MG63 (cell line): ENCODE measurements at regions not wholly inside any gene's neighbourhood (a gene's known extent, or its start where the extent isn't known, plus 50 kb on each side); places are given as distances from the start of the nearest gene placed in this dataset.
A peak's percentile ranks its signal among the peaks of the same experiment; 100 is the strongest.
"Not testable (repeated sequence)": the region's sequence is repeated elsewhere in the genome, so short reads cannot be mapped to it uniquely, and the experiment has no call there.

Experiments used
- DNase-seq: peaks from one replicate; pipeline ENCODE4 v3.0.0-alpha.2; 2020
- H3K27me3 ChIP-seq: fragments of 250-450 bp; sonication (Bioruptor Pico); 2 replicates; pipeline ENCODE4 v1.5.1; 2020; ENCODE audit warnings: mild to moderate bottlenecking, moderate library complexity
- H3K36me3 ChIP-seq: fragments of 250-450 bp; sonication (Bioruptor Pico); 2 replicates; pipeline ENCODE4 v1.5.1; 2020; ENCODE audit warnings: mild to moderate bottlenecking, moderate library complexity
- H3K4me3 ChIP-seq: fragments of 250-450 bp; sonication (Bioruptor Pico); 2 replicates; pipeline ENCODE4 v1.5.1; 2020; ENCODE audit warnings: mild to moderate bottlenecking, moderate library complexity
- H3K9me3 ChIP-seq: fragments of 250-450 bp; sonication (Bioruptor Pico); 2 replicates; pipeline ENCODE4 v1.5.1; 2020; ENCODE audit warnings: mild to moderate bottlenecking, moderate library complexity

DNA sequence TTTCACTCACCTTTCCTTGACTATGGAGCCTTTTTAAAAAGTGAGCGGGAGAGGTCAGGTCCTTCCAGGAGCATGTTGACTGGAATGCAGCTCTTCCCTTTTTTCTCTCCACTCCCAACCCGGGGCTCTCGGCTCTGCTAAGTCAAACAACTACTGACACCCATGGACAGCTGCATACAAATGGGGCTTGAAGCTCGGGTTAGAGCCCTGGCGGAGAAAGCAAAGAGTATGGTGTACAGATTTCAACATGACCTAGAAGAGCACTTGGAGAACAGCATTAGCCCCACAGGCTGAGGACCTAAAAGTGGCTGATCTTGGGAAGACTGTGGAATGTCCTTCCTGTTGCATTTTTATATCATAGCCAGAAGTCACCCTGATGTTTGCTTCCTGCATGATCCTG is 162.0 kb upstream of the STMND1 start:
- H3K4me3 ChIP-seq: no peak overlapping the region
- no peaks in the 10 kb centered on the region for H3K27me3 ChIP-seq
- DNase-seq: no peak
- no peaks in the 10 kb centered on the region for H3K9me3 ChIP-seq
- no peaks in the 10 kb centered on the region for H3K36me3 ChIP-seq

DNA sequence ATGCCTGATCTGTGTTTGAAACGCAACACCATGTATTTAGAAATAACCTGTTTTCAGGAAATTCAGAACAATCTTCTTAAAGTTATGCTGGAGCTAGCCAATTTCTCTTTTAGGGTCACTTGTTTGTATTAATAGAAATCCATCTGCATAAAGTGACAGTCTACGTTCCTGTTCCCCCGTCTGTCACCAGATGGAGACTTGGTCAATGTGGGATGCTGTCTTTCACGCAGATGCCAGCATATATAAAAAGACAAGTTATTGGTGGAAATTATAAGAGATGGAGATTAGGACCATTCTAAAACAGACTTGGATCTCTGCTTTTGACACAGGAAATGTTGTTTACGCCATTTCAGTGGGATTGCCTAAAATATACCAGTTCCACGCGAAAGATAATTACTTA is 162.5 kb upstream of the STMND1 start:
- H3K27me3 ChIP-seq: no peaks in the 10 kb centered on the region
- H3K9me3 ChIP-seq: no peaks in the 10 kb centered on the region
- no peak for DNase-seq
- H3K36me3 ChIP-seq: no peaks in the 10 kb centered on the region
- no peak overlapping the region for H3K4me3 ChIP-seq

DNA sequence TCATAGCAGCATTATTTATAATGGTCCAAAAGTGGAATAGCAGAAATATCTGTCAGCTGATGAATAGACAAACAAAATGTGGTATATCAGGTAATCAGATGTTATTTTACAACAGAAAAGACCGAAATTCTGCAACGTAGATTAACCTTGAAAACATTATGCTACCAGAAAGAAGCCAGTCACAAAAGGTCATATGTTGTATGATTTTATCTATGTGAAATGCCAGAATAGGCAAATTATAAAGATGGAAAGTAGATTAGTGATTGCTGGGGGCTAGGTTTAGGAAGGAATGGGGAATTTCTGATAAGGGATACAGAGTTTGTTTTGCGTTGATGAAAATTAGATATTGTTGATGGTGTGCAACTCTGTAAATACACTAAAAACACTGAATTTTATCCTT is 165.0 kb upstream of the STMND1 start:
- Histone ChIP-seq H3K27me3 (no peaks in the 10 kb centered on the region), H3K36me3 (no peaks in the 10 kb centered on the region), H3K9me3 (no peaks in the 10 kb centered on the region), H3K4me3 (no peak overlapping the region)
- no peak for DNase-seq

DNA sequence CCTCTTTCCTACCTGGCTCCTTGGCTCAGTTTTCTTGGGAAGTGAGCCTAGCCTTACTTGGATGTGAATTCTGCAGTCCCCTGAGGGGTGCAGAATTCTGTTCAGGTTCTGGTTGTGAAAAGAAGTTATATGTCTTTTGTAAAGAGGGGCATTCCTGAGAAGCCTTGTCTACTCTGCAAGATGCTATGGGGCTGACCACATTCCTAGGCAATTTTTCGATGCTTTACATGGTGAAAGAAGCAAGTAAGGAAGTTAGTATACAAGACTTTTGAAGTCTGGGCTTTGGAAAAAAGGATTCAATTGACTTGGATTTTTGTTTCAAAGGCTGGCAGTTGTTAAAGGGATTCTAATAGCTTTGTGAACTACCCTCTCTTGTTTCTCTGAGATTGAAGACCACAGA is 167.9 kb upstream of the STMND1 start:
- H3K36me3 ChIP-seq: no peaks in the 10 kb centered on the region
- DNase-seq: no peak
- H3K9me3 ChIP-seq: no peaks in the 10 kb centered on the region
- H3K4me3 ChIP-seq: no peak overlapping the region
- H3K27me3 ChIP-seq: no peaks in the 10 kb centered on the region

DNA sequence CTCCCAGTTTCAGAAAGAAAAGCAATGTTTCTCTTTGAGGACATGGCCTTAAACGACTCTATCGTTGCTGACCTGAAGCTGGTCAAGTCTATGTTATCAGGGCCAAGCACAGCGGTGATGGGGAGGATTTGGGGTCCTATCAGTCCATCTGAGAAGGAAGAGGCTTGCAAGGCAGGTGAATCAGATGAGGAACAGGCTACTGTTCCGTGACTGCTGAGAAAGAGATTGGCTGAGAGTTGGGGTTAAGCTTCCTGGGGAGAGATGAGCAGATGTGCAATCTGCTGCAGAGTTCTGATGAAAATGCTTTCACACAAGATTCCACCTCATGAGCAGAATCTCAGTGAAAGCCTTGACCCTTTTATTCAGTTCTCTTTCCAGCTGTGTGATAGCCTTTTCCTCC is 168.3 kb upstream of the STMND1 start:
- Histone ChIP-seq H3K27me3 (no peaks in the 10 kb centered on the region), H3K9me3 (no peaks in the 10 kb centered on the region), H3K4me3 (no peak overlapping the region), H3K36me3 (no peaks in the 10 kb centered on the region)
- no peak for DNase-seq

DNA sequence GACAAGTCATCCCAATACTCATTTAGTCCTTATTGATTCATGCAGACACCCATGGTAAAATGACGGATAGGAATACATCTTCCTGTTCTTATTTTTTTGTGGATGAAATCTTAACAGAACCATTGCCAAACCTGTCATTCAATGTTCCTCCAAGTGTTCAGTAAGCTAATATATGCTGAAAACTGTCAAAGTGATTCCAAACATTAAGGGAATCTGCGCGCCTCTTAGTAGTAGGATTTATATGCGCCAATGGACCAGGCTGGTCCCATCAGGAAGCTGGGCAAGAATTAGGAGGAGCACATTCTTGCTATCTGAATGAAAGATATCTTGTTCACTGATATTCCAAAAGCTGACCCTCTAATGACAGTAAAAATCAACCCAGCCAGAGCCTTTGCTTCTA is 168.9 kb upstream of the STMND1 start:
- H3K4me3 ChIP-seq: no peak overlapping the region
- H3K36me3 ChIP-seq: no peaks in the 10 kb centered on the region
- DNase-seq: no peak
- H3K9me3 ChIP-seq: no peaks in the 10 kb centered on the region
- H3K27me3 ChIP-seq: no peaks in the 10 kb centered on the region

DNA sequence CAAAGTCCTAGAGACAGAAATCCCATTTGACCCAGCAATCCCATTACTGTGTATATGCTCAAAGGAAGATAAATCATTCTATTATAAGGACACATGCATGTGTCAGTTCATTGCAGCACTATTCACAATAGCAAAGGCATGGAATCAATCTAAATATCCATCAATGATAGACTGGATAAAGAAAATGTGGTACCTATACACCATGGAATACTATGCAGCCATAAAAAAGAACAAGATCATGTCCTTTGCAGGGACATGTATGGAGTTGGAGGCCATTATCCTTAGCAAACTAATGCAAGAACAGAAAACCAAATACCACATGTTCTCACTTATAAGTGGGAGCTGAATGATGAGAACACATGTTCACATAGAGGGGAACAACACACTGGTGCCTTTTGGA is 169.8 kb upstream of the ATXN1 start:
- not testable (repeated sequence) for H3K4me3 ChIP-seq, DNase-seq, H3K27me3 ChIP-seq, H3K9me3 ChIP-seq, H3K36me3 ChIP-seq

DNA sequence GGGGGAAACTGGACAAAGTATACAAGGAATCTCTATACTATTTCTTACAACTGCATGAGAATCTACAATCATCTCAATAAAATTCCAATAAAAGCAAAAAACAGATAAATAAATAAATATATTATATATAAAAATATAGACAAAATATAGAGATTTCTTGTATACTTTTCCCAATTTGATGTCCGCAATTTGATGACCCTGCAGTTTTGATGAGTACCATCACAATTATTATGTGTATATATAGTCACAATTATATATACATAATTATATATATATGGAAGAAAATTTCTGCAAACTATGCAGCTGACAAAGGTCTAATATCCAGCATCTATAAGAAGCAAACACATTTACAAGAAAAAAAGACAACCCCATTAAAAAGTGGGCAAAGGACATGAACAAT is 169.2 kb upstream of the ATXN1 start:
- no peaks in the 10 kb centered on the region for H3K36me3 ChIP-seq
- DNase-seq: no peak
- H3K9me3 ChIP-seq: no peaks in the 10 kb centered on the region
- H3K27me3 ChIP-seq: no peaks in the 10 kb centered on the region
- H3K4me3 ChIP-seq: no peak overlapping the region

DNA sequence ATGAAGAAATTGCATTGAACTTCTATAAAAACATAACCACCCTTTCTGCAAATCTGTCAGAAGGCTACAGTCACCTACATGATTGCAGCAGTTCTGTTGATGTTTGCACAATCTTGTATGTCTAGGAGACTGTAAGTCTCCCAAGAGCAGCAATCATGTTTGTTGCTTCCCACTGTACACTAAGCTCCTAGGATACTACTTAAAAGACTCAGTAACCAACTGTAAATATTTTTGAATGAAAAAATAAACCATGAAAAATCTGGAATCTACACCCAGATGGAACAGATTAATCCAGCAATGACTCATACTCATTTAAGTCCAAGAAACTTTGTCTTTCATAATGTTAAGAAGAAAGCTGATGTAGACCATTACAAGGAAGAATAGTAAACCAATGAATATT is 168.5 kb upstream of the ATXN1 start:
- Histone ChIP-seq H3K36me3 (no peaks in the 10 kb centered on the region), H3K4me3 (no peak overlapping the region), H3K27me3 (no peaks in the 10 kb centered on the region), H3K9me3 (no peaks in the 10 kb centered on the region)
- DNase-seq: peak; percentile 16

DNA sequence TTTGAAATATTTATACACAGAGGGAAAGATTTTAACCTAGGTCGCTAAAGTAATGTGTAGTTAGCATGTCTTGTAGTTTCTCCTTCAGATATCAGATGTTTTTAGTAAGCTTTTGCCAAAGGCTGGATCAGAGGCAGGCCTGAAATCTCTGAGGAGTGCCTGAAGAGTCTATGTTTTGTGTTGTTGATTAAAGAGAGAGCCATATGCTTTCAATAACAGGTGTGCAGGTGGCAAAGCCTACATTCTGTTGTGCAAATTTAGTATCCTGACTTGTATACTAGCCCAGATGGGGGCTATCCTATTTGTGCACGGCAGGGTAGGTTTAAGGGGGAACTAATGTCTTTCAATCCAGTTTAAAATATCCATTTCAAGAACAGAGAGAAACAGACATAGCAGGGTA is 167.1 kb upstream of the ATXN1 start:
- Histone ChIP-seq H3K9me3 (no peaks in the 10 kb centered on the region), H3K27me3 (no peaks in the 10 kb centered on the region), H3K36me3 (no peaks in the 10 kb centered on the region), H3K4me3 (no peak overlapping the region)
- no peak for DNase-seq

DNA sequence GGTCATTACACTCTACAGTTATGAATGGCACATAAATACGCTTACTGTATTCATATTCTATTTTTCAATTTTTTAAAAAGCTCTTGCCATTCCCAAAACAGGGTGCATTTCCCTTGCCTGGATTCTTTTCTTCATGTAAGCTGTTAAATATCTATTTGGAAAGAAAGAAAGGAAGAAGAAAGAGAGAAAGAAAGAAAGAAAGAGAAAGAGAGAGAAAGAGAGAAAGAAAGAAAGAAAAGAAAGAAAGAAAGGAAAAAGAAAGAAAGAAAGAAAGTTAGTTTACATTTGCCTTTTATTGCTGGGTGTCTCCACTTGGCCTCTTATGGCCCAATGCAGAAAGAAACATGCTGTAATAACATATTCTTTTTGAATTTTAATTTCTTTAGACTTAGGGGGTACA is 165.9 kb upstream of the ATXN1 start:
- DNase-seq: no peak
- Histone ChIP-seq H3K36me3 (no peaks in the 10 kb centered on the region), H3K27me3 (no peaks in the 10 kb centered on the region)

DNA sequence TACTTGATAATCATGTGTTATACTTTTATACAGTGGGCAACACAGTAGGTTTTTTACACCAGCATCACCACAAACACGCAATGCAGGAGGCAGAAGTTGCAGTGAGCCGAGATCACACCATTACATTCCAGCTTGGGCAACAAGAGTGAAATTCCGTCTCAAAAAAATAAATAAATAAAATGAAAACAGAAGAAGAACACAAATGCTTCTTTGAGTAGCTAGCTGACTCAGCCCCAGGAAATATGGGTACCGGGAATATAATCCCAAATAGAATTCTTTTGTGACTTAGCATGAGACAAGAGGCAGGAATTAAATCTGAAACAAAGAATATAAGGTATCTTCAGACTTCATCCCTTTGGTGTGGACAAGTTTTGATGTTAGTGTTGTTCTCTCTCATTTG is 164.2 kb upstream of the ATXN1 start:
- Histone ChIP-seq H3K27me3 (no peaks in the 10 kb centered on the region), H3K9me3 (no peaks in the 10 kb centered on the region), H3K4me3 (no peak overlapping the region), H3K36me3 (no peaks in the 10 kb centered on the region)
- no peak for DNase-seq

More for the DNA sequence above, 165.9 kb upstream of the ATXN1 start:
- Histone ChIP-seq H3K9me3 (no peaks in the 10 kb centered on the region), H3K4me3 (no peak overlapping the region)

DNA sequence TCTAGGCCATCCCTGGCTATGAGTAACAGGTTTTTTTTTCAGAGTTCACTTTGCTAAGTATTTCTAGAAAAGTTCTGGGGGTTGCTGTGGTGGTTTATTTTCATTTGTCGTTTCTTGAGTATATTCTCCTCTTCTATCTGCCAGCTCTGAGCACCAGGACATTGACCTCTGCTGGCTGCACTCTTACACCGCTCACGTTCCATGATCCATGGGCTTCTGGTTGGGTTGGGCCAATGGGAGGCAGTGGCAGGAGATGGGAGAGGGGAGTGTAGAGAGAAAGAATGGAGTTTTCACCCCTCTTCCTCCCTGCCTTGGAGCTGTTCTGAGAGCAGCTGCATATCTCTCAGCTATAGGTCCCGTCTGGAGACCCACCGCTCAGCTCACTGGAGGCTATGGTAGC is 161.0 kb upstream of the ATXN1 start:
- H3K9me3 ChIP-seq: no peaks in the 10 kb centered on the region
- no peaks in the 10 kb centered on the region for H3K27me3 ChIP-seq
- no peak overlapping the region for H3K4me3 ChIP-seq
- H3K36me3 ChIP-seq: no peaks in the 10 kb centered on the region
- no peak for DNase-seq

DNA sequence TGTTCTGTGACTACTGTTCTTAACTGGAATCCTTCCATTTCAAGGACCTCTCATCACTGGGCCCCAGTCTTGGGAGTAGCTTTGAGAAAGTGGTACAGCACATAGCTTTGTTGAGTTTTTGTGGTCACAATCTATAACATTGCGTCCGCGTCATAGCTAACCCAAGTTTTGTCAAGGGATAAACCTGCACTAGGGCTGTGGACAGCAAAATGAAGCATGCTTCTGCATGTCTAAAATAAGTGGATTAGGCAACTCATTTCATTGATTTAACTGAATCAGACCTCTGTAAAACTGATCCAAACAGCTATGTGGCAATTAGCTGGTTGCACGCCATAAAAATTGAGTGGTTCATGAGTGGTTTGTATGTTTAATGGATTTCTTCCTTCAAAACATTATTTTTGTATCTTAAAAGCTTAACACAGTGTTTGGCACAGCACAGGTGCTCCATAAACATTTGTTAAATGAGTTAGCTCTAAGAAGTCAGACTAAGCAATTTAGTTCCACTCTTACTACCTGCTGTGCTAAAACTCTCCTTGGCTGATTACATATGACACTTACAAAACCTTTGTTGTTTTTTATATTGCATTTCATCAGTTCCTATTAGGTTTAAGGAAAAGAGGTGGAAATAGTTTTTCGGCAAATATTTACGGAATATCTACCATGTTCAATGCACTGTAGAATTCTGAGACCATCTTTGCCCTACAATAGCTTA is 160.3 kb upstream of the ATXN1 start:
- peak; percentile 19 for DNase-seq

DNA sequence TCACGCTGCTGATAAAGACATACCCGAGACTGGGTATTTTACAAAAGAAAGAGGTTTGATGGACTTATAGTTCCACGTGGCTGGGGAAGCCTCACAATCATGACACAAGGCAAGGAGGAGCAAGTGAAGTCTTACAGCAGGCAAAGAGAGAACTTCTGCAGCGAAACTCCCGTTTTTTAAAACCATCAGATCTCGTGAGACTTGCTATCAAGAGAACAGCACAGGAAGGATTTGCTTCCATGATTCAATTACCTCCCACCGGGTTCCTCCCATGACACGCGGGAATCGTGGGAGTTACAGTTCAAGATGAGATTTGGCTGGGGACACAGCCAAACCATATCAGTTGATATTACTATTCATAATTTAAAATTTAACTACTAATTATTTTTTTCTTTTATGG is 157.3 kb upstream of the ATXN1 start:
- no peak overlapping the region for H3K4me3 ChIP-seq
- DNase-seq: no peak
- H3K9me3 ChIP-seq: peaks cover 2% of the 10 kb centered on the region; the same call in 1 of the 2 replicates
- H3K36me3 ChIP-seq: no peaks in the 10 kb centered on the region
- H3K27me3 ChIP-seq: no peaks in the 10 kb centered on the region

More for the DNA sequence above, 160.3 kb upstream of the ATXN1 start:
- H3K27me3 ChIP-seq: no peaks in the 10 kb centered on the region
- H3K9me3 ChIP-seq: no peaks in the 10 kb centered on the region
- no peak overlapping the region for H3K4me3 ChIP-seq
- no peaks in the 10 kb centered on the region for H3K36me3 ChIP-seq

DNA sequence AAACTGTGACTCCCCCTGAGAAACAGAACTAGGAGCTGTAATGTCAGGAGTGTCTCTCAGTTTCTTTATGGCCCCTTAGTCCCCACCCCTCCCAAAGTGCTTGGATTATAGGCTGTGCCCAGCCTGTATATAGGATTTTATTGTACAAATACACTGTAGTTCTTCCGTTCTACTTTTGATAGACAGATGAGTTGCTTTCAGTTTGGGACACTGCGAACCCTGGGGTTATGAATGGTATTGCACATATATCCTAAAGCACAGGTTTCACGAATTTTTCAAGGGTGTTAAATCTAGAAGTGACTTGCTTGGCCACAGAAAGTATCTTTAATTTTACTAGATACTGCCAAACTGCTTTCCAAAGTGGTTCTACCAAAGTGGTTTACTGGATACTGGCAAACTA is 152.9 kb upstream of the ATXN1 start:
- Histone ChIP-seq H3K9me3 (peaks cover 10% of the 10 kb centered on the region; the same call in 1 of the 2 replicates), H3K36me3 (no peaks in the 10 kb centered on the region), H3K4me3 (no peak overlapping the region), H3K27me3 (no peaks in the 10 kb centered on the region)
- DNase-seq: no peak

DNA sequence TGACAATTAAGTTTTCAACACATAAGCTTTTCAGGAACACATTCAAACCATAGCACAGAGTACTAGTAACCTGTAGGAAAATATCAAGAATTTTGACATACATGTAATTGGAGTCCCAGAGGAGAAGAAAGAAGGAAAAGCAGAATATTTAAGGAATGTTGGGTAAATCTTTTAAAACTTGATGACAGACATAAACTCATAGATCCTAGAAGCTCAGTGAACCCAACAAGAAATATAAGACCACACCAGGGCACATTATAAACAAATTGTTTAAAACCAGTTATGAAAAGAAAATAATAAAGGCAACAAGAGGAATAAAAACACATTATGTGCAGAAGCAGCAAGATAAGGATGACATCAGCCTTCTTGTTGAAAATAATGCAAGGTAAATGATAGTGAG is 151.5 kb upstream of the ATXN1 start:
- Histone ChIP-seq H3K4me3 (no peak overlapping the region), H3K9me3 (peaks cover 10% of the 10 kb centered on the region; the same call in 1 of the 2 replicates), H3K36me3 (no peaks in the 10 kb centered on the region), H3K27me3 (no peaks in the 10 kb centered on the region)
- DNase-seq: no peak

DNA sequence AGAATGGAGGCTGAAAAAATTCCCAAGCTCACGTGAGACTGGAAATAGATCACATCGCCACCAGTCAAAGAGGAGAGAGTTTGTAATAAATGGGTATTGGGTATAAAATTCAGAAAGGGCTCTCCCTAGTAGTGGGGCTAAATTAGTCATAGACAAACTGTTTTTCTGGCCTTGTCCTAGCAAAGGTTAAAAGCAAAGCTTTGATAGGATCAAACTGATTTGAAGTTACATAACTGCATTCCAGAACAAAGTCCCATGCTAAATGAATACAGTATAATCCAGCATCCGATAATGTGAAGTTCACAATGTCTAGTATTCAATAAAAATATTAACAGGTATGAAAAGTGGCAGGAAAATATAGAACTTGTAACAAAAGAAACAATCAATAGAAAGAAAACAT is 149.8 kb upstream of the ATXN1 start:
- DNase-seq: no peak
- H3K36me3 ChIP-seq: no peaks in the 10 kb centered on the region
- no peak overlapping the region for H3K4me3 ChIP-seq
- H3K27me3 ChIP-seq: no peaks in the 10 kb centered on the region
- peaks cover 10% of the 10 kb centered on the region; the same call in 1 of the 2 replicates for H3K9me3 ChIP-seq
